Liver (tissue), 8 donors: ENCODE measurements at regions not wholly inside any gene's neighbourhood (a gene's known extent, or its start where the extent isn't known, plus 50 kb on each side); places are given as distances from the start of the nearest gene placed in this dataset.

Experiments
- DNase-seq: peaks from one replicate; pipeline ENCODE4 v3.0.0-alpha.2; 2017; ENCODE audit warnings: low spot score
- H3K27ac ChIP-seq, 2 donors: one replicate each; pipeline ENCODE4 v1.7.0; 2013; ENCODE audit warnings: inconsistent platforms in 2 of 2, low read length in 2 of 2, control low read depth in 1 of 2, low read depth in 1 of 2, mild to moderate bottlenecking in 1 of 2
- H3K27me3 ChIP-seq, 4 donors: one replicate each; pipeline versions ENCODE4 v1.6.1 to v1.7.0; 2013; ENCODE audit warnings: low read length in 3 of 4, inconsistent platforms in 1 of 4, mild to moderate bottlenecking in 1 of 4, moderate library complexity in 1 of 4; ENCODE audit not compliant: control insufficient read depth in 4 of 4, insufficient read depth in 4 of 4
- H3K36me3 ChIP-seq, 4 donors: one replicate each; pipeline versions ENCODE4 v1.6.1 to v1.7.0; 2013; ENCODE audit warnings: low read length in 3 of 4, mild to moderate bottlenecking in 3 of 4, low read depth in 1 of 4, moderate library complexity in 1 of 4; ENCODE audit not compliant: control insufficient read depth in 4 of 4, insufficient read depth in 3 of 4
- H3K4me1 ChIP-seq, 4 donors: one replicate each; pipeline versions ENCODE4 v1.6.1 to v1.7.0; 2013; ENCODE audit warnings: low read length in 3 of 4, mild to moderate bottlenecking in 3 of 4, moderate library complexity in 1 of 4; ENCODE audit not compliant: control insufficient read depth in 4 of 4, insufficient read depth in 4 of 4
- H3K4me3 ChIP-seq, 3 donors: one replicate each; pipeline versions ENCODE4 v1.6.1 to v1.7.0; 2013; ENCODE audit warnings: low read length in 3 of 3, control low read depth in 1 of 3, low read depth in 1 of 3, mild to moderate bottlenecking in 1 of 3
- H3K9ac ChIP-seq, 2 donors: one replicate each; pipeline ENCODE4 v1.7.0; 2013; ENCODE audit warnings: low read length in 2 of 2, mild to moderate bottlenecking in 2 of 2, moderate library complexity in 2 of 2, control low read depth in 1 of 2, low read depth in 1 of 2
- H3K9me3 ChIP-seq, 4 donors: one replicate each; pipeline versions ENCODE4 v1.6.1 to v1.7.0; 2013; ENCODE audit warnings: low read length in 3 of 4; ENCODE audit not compliant: control insufficient read depth in 4 of 4
- EGR1 ChIP-seq, 2 donors: IDR thresholded peaks; 2 replicates each; pipeline ENCODE4 v1.6.1; 2016 to 2018; ENCODE audit warnings: antibody characterized with exemption in 2 of 2, low read depth in 2 of 2
- FOXA1 ChIP-seq: IDR thresholded peaks from 2 replicates; pipeline ENCODE4 v1.6.1; 2016; ENCODE audit warnings: antibody characterized with exemption
- GABPA ChIP-seq, 2 donors: IDR thresholded peaks in 1 of 2; conservative IDR thresholded peaks in 1 of 2; 2 replicates each; pipeline ENCODE4 v1.6.1; 2016; ENCODE audit warnings: antibody characterized with exemption in 2 of 2, mild to moderate bottlenecking in 1 of 2, moderate library complexity in 1 of 2
- HNF4A ChIP-seq, 2 donors: conservative IDR thresholded peaks; 2 replicates each; pipeline ENCODE4 v1.6.1; 2016; ENCODE audit warnings: antibody characterized with exemption in 2 of 2, mild to moderate bottlenecking in 2 of 2
- JUND ChIP-seq, 2 donors: IDR thresholded peaks; 2 replicates each; pipeline ENCODE4 v1.6.1; 2016; ENCODE audit warnings: antibody characterized with exemption in 2 of 2
- MAX ChIP-seq: IDR thresholded peaks from 2 replicates; pipeline ENCODE4 v1.6.1; 2016; ENCODE audit warnings: antibody characterized with exemption
- RAD21 ChIP-seq, 2 donors: IDR thresholded peaks; 2 replicates each; pipeline ENCODE4 v1.6.1; 2016; ENCODE audit warnings: antibody characterized with exemption in 2 of 2, mild to moderate bottlenecking in 2 of 2
- REST ChIP-seq: IDR thresholded peaks from 2 replicates; pipeline ENCODE4 v1.6.1; 2016; ENCODE audit warnings: antibody characterized with exemption, mild to moderate bottlenecking
- RXRA ChIP-seq, 2 donors: IDR thresholded peaks; 2 replicates each; pipeline ENCODE4 v1.6.1; 2017 to 2018; ENCODE audit warnings: antibody characterized with exemption in 2 of 2, mild to moderate bottlenecking in 1 of 2
- SP1 ChIP-seq: IDR thresholded peaks from 2 replicates; pipeline ENCODE4 v1.6.1; 2018; ENCODE audit warnings: antibody characterized with exemption, mild to moderate bottlenecking
- TAF1 ChIP-seq: conservative IDR thresholded peaks from 2 replicates; pipeline ENCODE4 v1.6.1; 2016; ENCODE audit warnings: antibody characterized with exemption, mild to moderate bottlenecking
- YY1 ChIP-seq: IDR thresholded peaks from 2 replicates; pipeline ENCODE4 v1.6.1; 2016; ENCODE audit warnings: antibody characterized with exemption, mild to moderate bottlenecking
- WGBS: extraction: QIAGEN DNeasy Blood & Tissue Kit; methylation state at CpG from one replicate; pipeline ENCODE4 v1.1.7; 2013; 5-methylcytosine and 5-hydroxymethylcytosine counted together
- TF ChIP-seq, protein P1 (sequence below): IDR thresholded peaks from 2 replicates; pipeline ENCODE4 v1.6.1; 2016; ENCODE audit warnings: antibody characterized with exemption
- TF ChIP-seq, protein P2 (sequence below): fragments of 150-350 bp; IDR thresholded peaks from 2 replicates; pipeline ENCODE4 v1.5.1; 2017; ENCODE audit warnings: improper control_type of control experiment, low read depth, low read length; ENCODE audit not compliant: missing input control
- donor health status: healthy.
- donor health status: healthy.
- donor health status: healthy.
- donor health status: healthy.
- donor health status: healthy.

DNA sequence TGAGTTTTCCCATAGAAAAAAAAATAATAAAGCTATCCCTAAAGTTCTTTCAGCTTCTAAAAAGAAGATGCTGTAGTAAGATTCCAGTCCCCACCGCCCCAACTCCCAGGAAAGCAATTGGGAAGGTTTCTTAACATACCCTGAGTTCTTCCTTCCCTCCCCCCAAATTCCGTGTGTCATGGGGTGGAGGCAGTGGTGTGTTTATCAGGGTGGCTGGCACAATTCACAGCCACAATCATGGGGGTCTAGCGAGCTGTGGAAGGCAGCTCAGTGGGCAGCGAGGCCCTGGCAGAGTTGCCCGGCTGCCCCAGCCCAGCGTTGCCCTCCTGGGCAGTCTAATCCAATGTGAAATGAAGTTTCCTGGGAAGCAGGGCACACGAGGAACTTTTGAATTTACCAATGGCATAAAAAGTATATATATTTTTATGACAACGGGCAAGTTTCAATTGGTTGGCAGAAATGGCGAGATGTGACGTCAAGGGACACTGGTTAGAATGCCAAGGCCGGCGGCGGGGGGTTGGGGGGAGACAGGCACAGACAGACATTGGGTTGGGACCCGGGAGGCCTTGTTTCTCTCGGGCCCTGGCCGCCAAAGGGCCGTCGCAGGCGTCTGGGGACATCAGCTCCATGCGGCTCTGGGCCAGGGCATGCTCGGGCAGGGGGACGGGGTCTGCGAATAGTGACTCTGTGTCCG, 80.7 kb upstream of the PPARA start:
- DNase-seq, result no peak
- TF ChIP-seq YY1 (peak; percentile 79), TAF1 (peak; percentile 96), GABPA (IDR thresholded peaks at IDR 0.05 in 1 of 2, conservative IDR thresholded peaks at IDR 0.05 in 1 of 2) (no peak), RXRA (IDR thresholded peaks at IDR 0.05) (peak; percentile 5 to 27), SP1 (peak; percentile 37), REST (peak; percentile 92), RAD21 (IDR thresholded peaks at IDR 0.05) (peak in 1 of 2 donors; percentile 8), EGR1 (IDR thresholded peaks at IDR 0.05; ENCODE audit: low read depth in 2 of 2) (peak in 1 of 2 donors; percentile 15)
- TF ChIP-seq, protein P1, sequence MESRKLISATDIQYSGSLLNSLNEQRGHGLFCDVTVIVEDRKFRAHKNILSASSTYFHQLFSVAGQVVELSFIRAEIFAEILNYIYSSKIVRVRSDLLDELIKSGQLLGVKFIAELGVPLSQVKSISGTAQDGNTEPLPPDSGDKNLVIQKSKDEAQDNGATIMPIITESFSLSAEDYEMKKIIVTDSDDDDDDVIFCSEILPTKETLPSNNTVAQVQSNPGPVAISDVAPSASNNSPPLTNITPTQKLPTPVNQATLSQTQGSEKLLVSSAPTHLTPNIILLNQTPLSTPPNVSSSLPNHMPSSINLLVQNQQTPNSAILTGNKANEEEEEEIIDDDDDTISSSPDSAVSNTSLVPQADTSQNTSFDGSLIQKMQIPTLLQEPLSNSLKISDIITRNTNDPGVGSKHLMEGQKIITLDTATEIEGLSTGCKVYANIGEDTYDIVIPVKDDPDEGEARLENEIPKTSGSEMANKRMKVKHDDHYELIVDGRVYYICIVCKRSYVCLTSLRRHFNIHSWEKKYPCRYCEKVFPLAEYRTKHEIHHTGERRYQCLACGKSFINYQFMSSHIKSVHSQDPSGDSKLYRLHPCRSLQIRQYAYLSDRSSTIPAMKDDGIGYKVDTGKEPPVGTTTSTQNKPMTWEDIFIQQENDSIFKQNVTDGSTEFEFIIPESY, result no peak
- peak overlapping the region; percentile 56 to 71 (median 59) for H3K4me3 ChIP-seq
- H3K4me1 ChIP-seq, result peaks cover 2 to 41% (median 31%) of the 10 kb centered on the region in 4 donors
- WGBS, result 5% methylated on average over 24 of the region's 24 CpGs
- peak overlapping the region; percentile 100 for H3K27ac ChIP-seq
- no peaks in the 10 kb centered on the region for H3K36me3 ChIP-seq
- H3K9ac ChIP-seq, result peak overlapping the region; percentile 91 to 99
- no peaks in the 10 kb centered on the region for H3K9me3 ChIP-seq
- no peaks in the 10 kb centered on the region for H3K27me3 ChIP-seq

DNA sequence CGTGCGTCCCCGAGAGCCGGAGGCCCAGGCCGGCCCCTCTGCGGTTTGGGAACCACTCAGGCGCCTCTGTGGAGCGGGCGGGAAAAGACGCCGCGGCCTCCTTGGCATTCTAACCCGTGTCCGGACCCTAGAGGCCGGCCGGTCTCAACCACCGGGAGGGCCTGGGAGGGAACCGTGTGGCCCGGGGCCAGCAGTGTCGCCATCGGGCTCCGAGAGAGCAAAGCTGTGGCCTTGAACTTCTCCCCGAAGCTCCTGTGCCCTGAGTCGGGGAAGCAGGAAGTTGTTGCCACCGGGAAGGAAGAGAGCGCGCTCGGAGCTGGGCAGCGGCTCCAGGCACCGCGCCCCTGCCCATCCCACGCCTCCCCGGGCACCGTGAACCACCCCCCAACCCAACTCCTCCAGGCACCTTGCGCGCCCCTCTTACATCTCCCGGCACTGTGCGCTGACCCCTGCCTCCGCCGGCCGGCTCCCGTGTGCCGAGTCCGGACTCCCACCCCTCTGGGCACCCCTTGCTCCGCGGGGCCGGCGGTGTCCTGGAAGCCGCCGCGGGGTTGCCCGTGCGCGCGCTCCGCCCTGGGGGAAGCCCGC, 80.0 kb upstream of the PPARA start:
- Histone ChIP-seq H3K27ac (peak overlapping the region; percentile 100), H3K27me3 (no peaks in the 10 kb centered on the region), H3K36me3 (no peaks in the 10 kb centered on the region), H3K9ac (peak overlapping the region; percentile 91 to 99), H3K9me3 (no peaks in the 10 kb centered on the region), H3K4me3 (peak overlapping the region; percentile 10 to 67 (median 59)), H3K4me1 (peaks cover 4 to 46% (median 37%) of the 10 kb centered on the region in 4 donors)
- under 1% methylated on average over 57 of the region's 57 CpGs for WGBS
- no peak for DNase-seq
- TF ChIP-seq YY1 (peak; percentile 49), JUND (IDR thresholded peaks at IDR 0.05) (no peak), RXRA (IDR thresholded peaks at IDR 0.05) (peak in 1 of 2 donors; percentile 57), REST (no peak), HNF4A (conservative IDR thresholded peaks at IDR 0.05) (peak in 1 of 2 donors; percentile 53), EGR1 (IDR thresholded peaks at IDR 0.05; ENCODE audit: low read depth in 2 of 2) (peak in 1 of 2 donors; percentile 9), GABPA (IDR thresholded peaks at IDR 0.05 in 1 of 2, conservative IDR thresholded peaks at IDR 0.05 in 1 of 2) (no peak), MAX (no peak), RAD21 (IDR thresholded peaks at IDR 0.05) (no peak), FOXA1 (no peak)
- TF ChIP-seq, protein P2, sequence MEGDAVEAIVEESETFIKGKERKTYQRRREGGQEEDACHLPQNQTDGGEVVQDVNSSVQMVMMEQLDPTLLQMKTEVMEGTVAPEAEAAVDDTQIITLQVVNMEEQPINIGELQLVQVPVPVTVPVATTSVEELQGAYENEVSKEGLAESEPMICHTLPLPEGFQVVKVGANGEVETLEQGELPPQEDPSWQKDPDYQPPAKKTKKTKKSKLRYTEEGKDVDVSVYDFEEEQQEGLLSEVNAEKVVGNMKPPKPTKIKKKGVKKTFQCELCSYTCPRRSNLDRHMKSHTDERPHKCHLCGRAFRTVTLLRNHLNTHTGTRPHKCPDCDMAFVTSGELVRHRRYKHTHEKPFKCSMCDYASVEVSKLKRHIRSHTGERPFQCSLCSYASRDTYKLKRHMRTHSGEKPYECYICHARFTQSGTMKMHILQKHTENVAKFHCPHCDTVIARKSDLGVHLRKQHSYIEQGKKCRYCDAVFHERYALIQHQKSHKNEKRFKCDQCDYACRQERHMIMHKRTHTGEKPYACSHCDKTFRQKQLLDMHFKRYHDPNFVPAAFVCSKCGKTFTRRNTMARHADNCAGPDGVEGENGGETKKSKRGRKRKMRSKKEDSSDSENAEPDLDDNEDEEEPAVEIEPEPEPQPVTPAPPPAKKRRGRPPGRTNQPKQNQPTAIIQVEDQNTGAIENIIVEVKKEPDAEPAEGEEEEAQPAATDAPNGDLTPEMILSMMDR, result no peak
- TF ChIP-seq, protein P1, result no peak
